ENCODE measurements at regions not wholly inside any gene's neighbourhood (a gene's known extent, or its start where the extent isn't known, plus 50 kb on each side); places are given as distances from the start of the nearest gene placed in this dataset.

GRCh38 chr1:57925226-57925625, 501.4 kb upstream of the DAB1 start:
- no peak for TF ChIP-seq CTCF (IDR thresholded peaks at IDR 0.05)
- TF ChIP-seq POLR2A (IDR thresholded peaks at IDR 0.05), result no peak
